Lung (tissue), 11 donors: ENCODE measurements at regions not wholly inside any gene's neighbourhood (a gene's known extent, or its start where the extent isn't known, plus 50 kb on each side); places are given as distances from the start of the nearest gene placed in this dataset.

Source experiments
- ATAC-seq: fragments of 200-7000 bp; cut with Tn5 transposase; one replicate; pipeline ENCODE4 v1.9.1; 2020; ENCODE audit warnings: moderate number of reproducible peaks; ENCODE audit not compliant: insufficient read depth, low FRiP score
- DNase-seq, 3 donors: peaks; one replicate each; pipeline ENCODE4 v3.0.0-alpha.2; 2013 to 2017
- H3K27ac ChIP-seq, 2 donors: one replicate each; pipeline ENCODE4 v1.5.1; 2013; ENCODE audit warnings: mild to moderate bottlenecking in 2 of 2, moderate library complexity in 2 of 2, control low read depth in 1 of 2, inconsistent platforms in 1 of 2, low read depth in 1 of 2, low read length in 1 of 2
- H3K27me3 ChIP-seq, 3 donors: one replicate each; pipeline ENCODE4 v1.5.1; 2013; ENCODE audit warnings: low read length in 2 of 3; ENCODE audit not compliant: control insufficient read depth in 3 of 3, insufficient read depth in 3 of 3
- H3K36me3 ChIP-seq, 4 donors: one replicate each; pipeline ENCODE4 v1.5.1; 2013; ENCODE audit warnings: low read length in 4 of 4, mild to moderate bottlenecking in 1 of 4, moderate library complexity in 1 of 4; ENCODE audit not compliant: control insufficient read depth in 4 of 4, insufficient read depth in 4 of 4
- H3K4me1 ChIP-seq, 5 donors: one replicate each; pipeline ENCODE4 v1.5.1; 2013; ENCODE audit warnings: low read length in 5 of 5, mild to moderate bottlenecking in 2 of 5, moderate library complexity in 1 of 5; ENCODE audit not compliant: control insufficient read depth in 5 of 5, insufficient read depth in 5 of 5
- H3K4me3 ChIP-seq: one replicate; pipeline ENCODE4 v1.5.1; 2013; ENCODE audit warnings: mild to moderate bottlenecking, control low read depth, moderate library complexity
- H3K9ac ChIP-seq, 2 donors: one replicate each; pipeline ENCODE4 v1.5.1; 2013; ENCODE audit warnings: low read length in 2 of 2, control low read depth in 1 of 2; ENCODE audit not compliant: insufficient read depth in 1 of 2
- H3K9me3 ChIP-seq, 4 donors: one replicate each; pipeline ENCODE4 v1.5.1; 2013; ENCODE audit warnings: low read length in 3 of 4, mild to moderate bottlenecking in 1 of 4, moderate library complexity in 1 of 4; ENCODE audit not compliant: control insufficient read depth in 4 of 4, insufficient read depth in 3 of 4
- CTCF ChIP-seq: IDR thresholded peaks from 2 replicates; pipeline ENCODE4 v1.5.1; 2012; ENCODE audit warnings: mild to moderate bottlenecking; ENCODE audit errors: control extremely low read depth, extremely low read depth
- WGBS, 2 donors: extraction: QIAGEN DNeasy Blood & Tissue Kit; methylation state at CpG; one replicate each; pipeline ENCODE4 v1.1.7; 2013; 5-methylcytosine and 5-hydroxymethylcytosine counted together
- donor health status: control.
- donor health status: control.
- donor health status: Bipolar disorder and iron deficiency.
- donor health status: healthy.
- donor health status: DM: yes; HTN: yes; CAD: no.

GRCh38 chr2:150045601-150046000, 441.9 kb downstream of the RND3 start:
- ATAC-seq (no peak), DNase-seq (no peak)
- H3K27ac ChIP-seq: no peak overlapping the region
- no peak overlapping the region for H3K4me3 ChIP-seq
- no peak for TF ChIP-seq CTCF
- no peaks in the 10 kb centered on the region for H3K36me3 ChIP-seq
- 88 to 89% methylated on average over 4 of the region's 4 CpGs for WGBS, 2 donors
- no peaks in the 10 kb centered on the region for H3K27me3 ChIP-seq
- peaks cover 0 to 4% (median 0%) of the 10 kb centered on the region in 4 donors for H3K9me3 ChIP-seq
- peaks cover 0 to 30% (median 14%) of the 10 kb centered on the region in 5 donors for H3K4me1 ChIP-seq
- H3K9ac ChIP-seq: no peak overlapping the region

- peak; percentile 54 for ATAC-seq
- Histone ChIP-seq H3K9me3 (peaks cover 0 to 4% (median 0%) of the 10 kb centered on the region in 4 donors), H3K4me3 (no peak overlapping the region), H3K4me1 (peaks cover 0 to 23% (median 14%) of the 10 kb centered on the region in 5 donors), H3K27me3 (no peaks in the 10 kb centered on the region), H3K27ac (no peak overlapping the region), H3K36me3 (no peaks in the 10 kb centered on the region), H3K9ac (no peak overlapping the region)
- DNase-seq: peak; percentile 34 to 64 (median 57)
- WGBS, 2 donors: 68 to 78% methylated on average over 2 of the region's 2 CpGs
- no peak for TF ChIP-seq CTCF
These were observed 444.3 kb downstream of the RND3 start for GRCh38 chr2:150043172-150043500.

- no peaks in the 10 kb centered on the region for H3K27me3 ChIP-seq
- no peak overlapping the region for H3K4me3 ChIP-seq
- peaks cover 0 to 4% (median 0%) of the 10 kb centered on the region in 4 donors for H3K9me3 ChIP-seq
- peaks cover 0 to 21% (median 14%) of the 10 kb centered on the region in 5 donors for H3K4me1 ChIP-seq
- WGBS, 2 donors: 55 to 60% methylated on average over 5 of the region's 5 CpGs
- no peak for TF ChIP-seq CTCF
- DNase-seq (peak in 1 of 3 donors; percentile 37), ATAC-seq (peak; percentile 17)
- no peak overlapping the region for H3K27ac ChIP-seq
- H3K9ac ChIP-seq: no peak overlapping the region
- no peaks in the 10 kb centered on the region for H3K36me3 ChIP-seq
These were observed 444.8 kb downstream of the RND3 start for GRCh38 chr2:150042500-150043171.
